ENCODE measurements at regions not wholly inside any gene's neighbourhood (a gene's known extent, or its start where the extent isn't known, plus 50 kb on each side); places are given as distances from the start of the nearest gene placed in this dataset.

DNA sequence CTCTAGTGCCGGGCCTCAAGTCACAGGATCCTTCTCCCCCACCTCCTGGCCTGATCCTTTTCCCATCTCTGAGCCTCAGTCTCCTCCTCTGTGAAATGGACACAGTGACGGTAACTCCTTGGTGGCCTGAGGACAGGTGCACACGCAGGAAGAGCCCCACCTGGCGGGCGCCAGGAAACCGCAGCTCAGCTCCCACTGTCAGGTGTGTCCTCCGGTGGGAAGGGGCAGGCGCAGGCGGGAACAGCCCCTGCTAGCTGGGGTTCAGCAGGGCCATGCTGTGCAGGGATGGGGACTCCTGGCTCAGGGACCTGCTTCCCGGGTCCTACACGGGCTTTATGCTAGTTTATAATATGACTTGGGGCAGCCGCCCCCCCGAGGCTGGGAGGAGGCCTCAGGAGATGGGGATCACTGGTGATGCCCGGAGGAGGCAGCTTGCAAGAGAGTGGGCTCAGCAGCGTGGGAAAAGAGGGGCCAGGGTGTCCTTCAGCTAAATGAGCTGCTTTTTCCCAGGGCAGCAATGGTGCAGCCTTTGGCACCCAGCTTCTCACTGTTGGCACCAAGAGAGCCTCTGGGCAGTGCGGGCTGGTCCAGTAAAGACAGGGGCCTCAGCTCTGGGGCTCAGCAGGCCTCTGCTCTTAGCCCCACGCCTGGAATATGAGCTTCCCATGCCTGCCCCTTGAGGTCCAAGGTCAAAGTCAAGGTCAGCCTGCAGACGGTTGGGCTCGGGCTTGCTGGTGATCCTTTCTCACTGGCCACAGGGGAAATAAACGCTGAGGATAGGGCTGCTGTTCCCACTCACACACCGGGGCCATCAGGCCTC lies 68.0 kb upstream of the FAM20C start:
- no peak for DNase-seq

GRCh38 chr7:125061-125475 lies 67.3 kb upstream of the FAM20C start:
- DNase-seq = no peak

GRCh38 chr7:125661-126060 lies 66.7 kb upstream of the FAM20C start:
- no peak for DNase-seq

GRCh38 chr7:126368-126767 lies 66.0 kb upstream of the FAM20C start:
- DNase-seq = no peak

- DNase-seq = no peak
These were observed 65.2 kb upstream of the FAM20C start for GRCh38 chr7:127064-127598.

DNA sequence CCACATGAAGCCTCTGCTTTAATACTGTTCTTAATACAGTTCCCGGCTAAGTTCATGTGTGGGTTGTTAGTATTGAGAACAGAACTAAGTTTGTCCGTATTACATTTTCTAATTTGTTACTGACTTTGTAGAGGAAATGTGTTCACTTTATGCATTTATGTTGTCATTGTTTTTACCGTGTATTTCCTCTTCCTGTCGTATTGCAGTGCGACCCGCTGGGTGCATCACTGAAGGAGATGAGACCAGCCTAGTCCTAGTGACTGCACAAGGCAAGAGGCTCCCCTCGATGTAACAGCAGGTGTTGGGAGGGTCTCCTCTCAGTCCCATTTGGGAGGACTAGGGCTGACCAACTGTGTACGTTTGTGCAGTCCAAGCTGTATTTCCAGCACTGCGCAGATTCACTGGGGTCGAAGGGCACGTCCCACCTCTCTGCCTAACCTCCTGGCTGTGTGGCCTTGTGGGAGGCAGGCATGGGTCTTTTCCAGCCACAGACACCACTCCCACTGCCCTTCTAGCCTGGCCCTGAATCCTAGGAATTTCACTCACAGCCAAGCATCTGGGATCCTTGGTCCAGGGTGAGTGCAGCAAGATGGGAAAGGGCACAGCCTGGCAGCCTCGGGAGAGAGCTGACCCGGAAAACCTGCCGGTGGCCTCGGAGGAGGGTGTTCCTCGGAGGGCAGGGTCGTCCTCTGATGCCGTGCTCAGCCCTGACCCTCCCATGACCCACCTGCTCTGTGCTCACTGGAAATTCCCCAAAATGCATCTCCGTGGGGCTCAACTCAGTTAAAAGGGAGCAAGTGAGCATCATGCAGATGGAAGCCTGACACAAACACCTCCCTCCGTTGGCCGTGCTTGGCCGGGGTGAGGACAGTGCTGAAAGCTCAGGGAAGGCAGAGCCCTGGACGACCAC lies 63.9 kb upstream of the FAM20C start:
- DNase-seq = no peak

DNA sequence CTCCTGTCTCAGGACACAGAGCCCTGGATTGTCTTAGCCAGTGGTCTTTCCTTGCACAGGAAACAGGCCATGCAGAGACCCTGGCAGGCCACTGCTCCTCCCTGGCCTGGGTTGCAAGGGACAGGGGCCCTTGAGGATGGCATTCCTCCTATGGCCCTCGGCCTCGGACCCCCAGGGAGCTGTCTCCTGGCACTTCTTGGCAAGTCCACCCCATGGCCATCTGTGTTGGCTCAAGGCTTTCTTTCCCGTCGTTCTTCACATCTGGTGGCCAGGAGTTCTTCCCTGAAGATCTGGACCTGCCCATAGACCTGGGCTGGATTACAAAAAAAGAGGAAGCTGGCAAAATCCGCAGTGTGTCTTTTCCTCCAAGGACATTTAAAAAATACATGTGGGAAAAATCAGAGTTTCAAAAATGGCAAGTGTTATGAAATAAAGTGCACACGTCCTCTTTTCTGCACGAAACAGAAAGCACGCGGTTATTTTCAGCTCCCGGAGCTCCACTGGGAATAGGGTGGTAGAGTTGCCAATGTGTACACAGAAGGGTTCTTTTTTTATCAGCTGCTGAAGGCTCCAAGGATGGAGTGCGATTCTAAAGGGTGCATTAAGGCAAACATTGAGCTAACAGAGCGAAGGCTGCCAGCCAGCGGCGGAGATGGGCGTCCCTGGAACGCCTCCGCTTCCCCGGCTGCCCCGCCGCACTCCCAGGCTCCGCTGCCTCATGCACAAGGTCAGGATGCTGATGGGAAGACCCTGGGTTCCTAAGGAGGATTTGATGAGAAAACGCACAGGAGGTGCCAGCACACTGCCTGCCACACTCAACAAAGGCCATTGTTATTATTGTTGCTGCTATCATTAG lies 62.8 kb upstream of the FAM20C start:
- DNase-seq = no peak

DNA sequence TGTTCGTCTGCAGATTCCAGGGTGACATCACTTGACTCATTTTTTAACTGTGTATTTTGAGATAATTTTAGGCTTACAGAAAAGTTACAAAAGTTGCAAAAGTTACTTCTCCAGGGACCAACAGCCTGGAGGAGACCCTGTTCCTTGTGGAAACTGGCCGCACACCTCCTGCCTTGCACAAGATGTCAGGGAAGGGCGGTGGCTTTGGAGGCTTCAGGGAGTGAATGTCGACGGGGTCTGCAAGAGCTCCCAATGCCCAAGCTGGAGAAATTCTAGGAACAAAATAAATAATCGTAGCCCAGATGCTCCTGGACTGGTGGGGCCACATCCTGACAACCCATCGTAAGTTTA lies 62.2 kb upstream of the FAM20C start:
- DNase-seq = no peak

GRCh38 chr7:130875-131780 lies 61.2 kb upstream of the FAM20C start:
- DNase-seq = no peak

DNA sequence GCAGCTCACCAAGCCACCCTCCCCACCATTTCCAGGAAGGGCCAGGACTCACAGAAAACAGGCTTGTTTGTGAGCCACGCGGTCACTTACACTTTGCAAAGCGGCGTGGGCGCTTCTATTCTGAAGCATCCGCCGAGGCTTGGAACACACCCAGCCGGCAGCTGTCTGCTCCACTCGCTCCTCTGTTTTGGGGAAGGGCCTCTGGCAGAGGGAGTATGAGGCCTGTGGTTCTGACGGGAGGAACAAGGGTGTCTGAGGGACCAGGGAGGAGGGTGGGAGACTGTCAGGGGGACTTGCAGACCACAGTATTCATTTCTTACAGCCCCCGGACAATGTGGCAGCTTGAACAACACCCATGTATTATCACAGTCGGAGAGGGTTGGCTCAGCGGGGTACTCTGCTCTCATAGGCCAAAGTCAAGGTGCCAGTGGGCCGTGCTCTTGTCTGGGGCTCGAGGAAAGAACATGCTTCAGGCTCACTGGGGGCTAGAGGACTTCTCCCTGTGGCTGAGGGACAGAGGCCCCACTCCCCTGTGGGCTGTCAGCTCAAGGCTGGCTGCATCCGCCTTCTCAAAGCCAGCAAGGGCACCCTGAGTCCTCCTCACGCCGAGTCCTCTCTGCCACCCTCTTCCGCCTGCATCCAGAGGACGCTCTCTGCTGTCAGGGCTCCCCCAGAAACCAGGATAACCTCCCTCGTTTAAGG lies 60.4 kb upstream of the FAM20C start:
- DNase-seq = no peak

DNA sequence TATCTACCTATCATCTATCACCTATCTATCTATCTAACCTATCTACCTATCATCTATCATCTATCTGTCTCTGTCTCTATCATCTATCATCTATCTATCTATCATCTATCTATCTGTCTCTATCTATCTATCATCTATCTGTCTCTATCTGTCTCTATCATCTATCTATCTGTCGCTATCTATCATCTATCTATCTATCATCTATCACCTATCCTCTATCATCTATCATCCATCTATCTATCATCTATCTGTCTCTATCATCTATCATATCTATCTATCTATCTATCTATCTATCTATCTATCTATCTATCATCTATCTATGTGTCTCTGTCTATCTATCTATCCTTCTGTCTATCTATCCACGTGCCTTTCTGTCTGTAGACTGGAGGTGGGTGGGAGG lies 59.5 kb upstream of the FAM20C start:
- no peak for DNase-seq

DNA sequence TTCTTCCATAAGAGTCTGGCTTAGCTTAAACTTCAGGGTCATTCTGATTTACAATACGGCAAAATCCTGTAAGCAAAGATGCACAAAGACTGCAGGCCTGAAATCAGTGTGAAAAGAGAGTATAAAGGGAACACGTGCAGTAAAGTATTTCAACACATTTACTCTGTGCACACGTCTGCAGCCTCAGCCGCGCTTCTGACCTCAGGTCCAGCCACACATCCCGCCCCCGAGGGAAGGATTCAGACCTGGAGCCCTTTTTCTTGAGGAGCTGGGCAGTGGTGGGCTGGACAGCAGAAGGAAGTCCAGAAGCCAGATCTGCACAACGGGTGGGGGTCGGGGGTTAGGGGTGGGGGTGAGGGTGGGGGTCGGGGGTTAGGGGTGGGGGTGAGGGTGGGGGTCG lies 58.9 kb upstream of the FAM20C start:
- no peak for DNase-seq

- no peak for DNase-seq
These were observed 58.3 kb upstream of the FAM20C start for GRCh38 chr7:134029-134428.

DNA sequence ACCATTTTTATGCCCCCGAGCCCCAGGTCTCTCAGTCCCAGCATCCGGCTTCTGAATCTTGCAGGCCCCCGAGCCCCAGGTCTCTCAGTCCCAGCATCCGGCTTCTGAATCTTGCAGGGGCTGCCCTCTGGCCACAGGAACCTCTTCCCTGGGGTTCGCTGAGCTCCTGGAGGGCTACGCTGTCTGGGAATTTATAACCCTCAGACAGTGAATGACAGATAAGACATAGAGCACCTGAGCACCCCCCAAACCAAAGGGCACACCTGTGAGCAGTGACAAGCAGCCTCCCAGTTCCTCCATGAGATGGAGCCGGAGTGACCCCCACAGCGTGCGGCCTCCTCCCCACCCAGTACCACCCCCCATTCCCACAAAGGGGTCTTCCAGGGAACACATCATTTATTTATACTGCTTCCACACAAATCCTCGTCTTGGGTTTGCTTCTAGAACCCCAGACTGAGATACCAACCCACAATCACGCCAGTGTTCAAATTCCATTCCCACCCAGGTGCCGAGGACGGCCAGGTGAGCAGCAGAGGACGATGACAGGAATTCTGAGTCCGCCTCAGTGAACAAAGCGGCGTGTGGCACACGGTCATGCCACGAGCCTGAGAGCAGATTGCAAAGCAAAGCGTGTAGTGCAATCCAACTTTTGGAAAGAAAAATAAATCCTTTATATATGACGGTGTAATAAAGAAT lies 57.7 kb upstream of the FAM20C start:
- DNase-seq = no peak

DNA sequence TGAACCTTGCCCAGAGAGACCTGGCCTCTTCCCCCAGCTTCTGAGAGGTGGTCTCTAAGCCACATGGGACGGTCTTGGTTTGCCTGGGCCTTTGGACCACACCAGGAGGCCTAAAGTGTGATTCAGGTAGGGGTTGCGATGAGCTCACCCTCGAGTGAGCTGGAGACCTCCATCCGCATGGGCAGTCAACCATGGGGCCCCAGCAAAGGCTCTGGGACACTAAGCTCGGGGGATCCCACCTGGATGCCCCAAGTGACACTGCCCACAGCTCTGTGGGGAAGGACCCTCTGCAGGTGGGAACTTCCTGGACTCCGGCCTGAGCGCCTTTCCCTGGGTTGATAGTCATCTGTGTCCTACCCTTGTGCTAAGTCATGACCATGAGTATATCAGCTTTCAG lies 57.1 kb upstream of the FAM20C start:
- no peak for DNase-seq

- DNase-seq = no peak
These were observed 56.4 kb upstream of the FAM20C start for GRCh38 chr7:135731-136645.

GRCh38 chr7:137094-137891 lies 55.1 kb upstream of the FAM20C start:
- no peak for DNase-seq

DNA sequence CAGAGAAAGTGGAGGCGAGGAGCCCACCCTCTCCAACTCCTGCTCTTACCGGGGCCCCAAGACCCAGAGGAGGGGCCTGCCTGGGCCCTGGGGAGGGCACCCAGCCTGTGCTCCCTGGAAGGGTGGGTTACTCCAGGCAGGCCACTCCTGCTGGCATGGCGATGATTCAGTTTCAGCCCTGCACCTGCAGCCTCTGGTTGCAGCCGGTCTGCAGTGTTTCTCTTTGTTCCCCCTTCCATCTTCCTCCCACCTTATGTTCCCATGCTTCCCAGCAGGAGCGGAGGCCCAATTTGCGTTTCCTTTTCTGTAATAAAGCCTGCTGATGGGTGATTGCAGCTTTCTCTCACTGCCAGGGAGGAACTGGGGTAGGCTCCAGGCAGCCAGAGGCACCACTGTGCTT lies 53.2 kb upstream of the FAM20C start:
- DNase-seq = no peak

Measured in CD4-positive, alpha-beta T cell treated with Interleukin-15 for 1 hour (primary cell).